Esophagus squamous epithelium (tissue), 4 donors: ENCODE measurements at regions not wholly inside any gene's neighbourhood (a gene's known extent, or its start where the extent isn't known, plus 50 kb on each side); places are given as distances from the start of the nearest gene placed in this dataset.

Experiments
- CTCF ChIP-seq, 6 experiments: fragments of 450-650 bp in 4 of 6; fragments of 200-600 bp in 2 of 6; sonication (generic) in 2 of 6; IDR thresholded peaks; one replicate each; pipeline ENCODE4 v1.5.1; 2016 to 2019; ENCODE audit warnings: antibody characterized with exemption in 6 of 6, mild to moderate bottlenecking in 4 of 6, moderate library complexity in 4 of 6
- POLR2A ChIP-seq, 4 donors: fragments of 450-650 bp; IDR thresholded peaks; one replicate each; pipeline ENCODE4 v1.6.1; 2017; ENCODE audit warnings: antibody characterized with exemption in 4 of 4, mild to moderate bottlenecking in 4 of 4, moderate library complexity in 3 of 4

DNA sequence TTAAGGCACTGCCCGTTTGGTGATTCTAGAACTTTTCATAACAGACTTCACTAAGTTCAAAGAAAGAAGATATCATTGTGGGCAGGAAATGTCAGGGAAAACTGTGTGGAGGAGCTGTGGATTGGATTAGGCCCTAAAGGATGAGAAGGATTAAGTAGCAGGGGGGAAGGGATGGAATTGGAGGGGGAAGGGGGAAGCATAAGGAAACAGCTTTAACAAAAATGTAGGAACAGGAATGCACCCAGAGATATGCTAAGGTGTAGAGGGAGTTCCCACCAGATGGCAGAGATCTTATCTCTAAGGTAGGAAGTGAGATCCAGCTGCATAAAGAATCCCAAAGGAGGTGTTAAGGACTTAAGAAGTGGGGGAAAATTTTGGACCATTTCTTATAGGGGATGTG lies 114.5 kb downstream of the LARP7 start:
- TF ChIP-seq CTCF (IDR thresholded peaks at IDR 0.05) (no peak), POLR2A (IDR thresholded peaks at IDR 0.05) (no peak)
